ENCODE measurements at regions not wholly inside any gene's neighbourhood (a gene's known extent, or its start where the extent isn't known, plus 50 kb on each side); places are given as distances from the start of the nearest gene placed in this dataset.

DNA sequence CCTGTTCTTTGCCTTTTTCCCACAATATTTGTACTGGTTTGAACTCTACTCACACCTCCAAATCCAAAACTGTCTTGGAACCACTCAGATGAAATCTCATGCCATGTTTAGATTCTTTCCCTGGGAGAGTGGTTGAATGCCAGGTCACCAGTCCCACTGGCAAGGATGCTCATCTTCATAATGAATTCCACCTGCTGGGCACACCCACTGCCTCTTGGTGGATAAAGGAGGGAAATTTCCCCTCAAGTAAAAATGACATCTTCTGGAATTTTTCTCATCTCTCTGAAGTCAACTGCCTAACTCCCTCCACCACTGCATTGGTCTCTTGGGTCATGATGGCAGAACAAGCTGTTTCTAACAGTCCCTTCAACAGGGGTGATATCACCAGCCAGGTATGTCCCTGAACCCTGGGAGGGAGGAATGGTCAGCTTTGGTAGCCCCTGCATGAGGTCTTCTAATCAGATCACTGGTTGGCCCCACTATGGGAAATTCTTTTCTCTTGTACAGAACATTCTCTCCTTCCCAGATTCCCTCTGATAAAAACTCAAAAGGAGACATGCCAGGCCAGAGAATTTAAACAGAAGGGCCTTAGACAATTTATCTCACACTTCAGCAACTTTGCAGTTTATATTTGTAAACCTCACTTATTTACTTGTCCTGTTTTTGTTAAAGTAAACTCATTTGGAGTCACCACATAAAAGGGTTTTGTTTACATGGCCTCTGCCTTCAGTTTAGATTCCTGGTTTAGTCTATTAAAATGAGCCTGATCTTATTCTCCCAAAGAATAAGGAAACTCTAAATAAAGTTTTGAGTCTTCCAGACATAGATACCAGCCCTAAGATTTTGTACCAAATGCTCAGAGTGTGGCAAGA lies 143.4 kb downstream of the WNT5A start:
- TF ChIP-seq, protein P1, sequence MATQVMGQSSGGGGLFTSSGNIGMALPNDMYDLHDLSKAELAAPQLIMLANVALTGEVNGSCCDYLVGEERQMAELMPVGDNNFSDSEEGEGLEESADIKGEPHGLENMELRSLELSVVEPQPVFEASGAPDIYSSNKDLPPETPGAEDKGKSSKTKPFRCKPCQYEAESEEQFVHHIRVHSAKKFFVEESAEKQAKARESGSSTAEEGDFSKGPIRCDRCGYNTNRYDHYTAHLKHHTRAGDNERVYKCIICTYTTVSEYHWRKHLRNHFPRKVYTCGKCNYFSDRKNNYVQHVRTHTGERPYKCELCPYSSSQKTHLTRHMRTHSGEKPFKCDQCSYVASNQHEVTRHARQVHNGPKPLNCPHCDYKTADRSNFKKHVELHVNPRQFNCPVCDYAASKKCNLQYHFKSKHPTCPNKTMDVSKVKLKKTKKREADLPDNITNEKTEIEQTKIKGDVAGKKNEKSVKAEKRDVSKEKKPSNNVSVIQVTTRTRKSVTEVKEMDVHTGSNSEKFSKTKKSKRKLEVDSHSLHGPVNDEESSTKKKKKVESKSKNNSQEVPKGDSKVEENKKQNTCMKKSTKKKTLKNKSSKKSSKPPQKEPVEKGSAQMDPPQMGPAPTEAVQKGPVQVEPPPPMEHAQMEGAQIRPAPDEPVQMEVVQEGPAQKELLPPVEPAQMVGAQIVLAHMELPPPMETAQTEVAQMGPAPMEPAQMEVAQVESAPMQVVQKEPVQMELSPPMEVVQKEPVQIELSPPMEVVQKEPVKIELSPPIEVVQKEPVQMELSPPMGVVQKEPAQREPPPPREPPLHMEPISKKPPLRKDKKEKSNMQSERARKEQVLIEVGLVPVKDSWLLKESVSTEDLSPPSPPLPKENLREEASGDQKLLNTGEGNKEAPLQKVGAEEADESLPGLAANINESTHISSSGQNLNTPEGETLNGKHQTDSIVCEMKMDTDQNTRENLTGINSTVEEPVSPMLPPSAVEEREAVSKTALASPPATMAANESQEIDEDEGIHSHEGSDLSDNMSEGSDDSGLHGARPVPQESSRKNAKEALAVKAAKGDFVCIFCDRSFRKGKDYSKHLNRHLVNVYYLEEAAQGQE (IDR thresholded peaks at IDR 0.05), result no peak
- no peak for TF ChIP-seq CTCF (IDR thresholded peaks at IDR 0.05)
- TF ChIP-seq MYC (IDR thresholded peaks at IDR 0.05; ENCODE audit: borderline replicate concordance, low read length), result no peak
- TF ChIP-seq SMC3 (IDR thresholded peaks at IDR 0.05), result no peak
- no peak for TF ChIP-seq JUN (IDR thresholded peaks at IDR 0.05)
- TF ChIP-seq CEBPB (IDR thresholded peaks at IDR 0.05), result no peak
- TF ChIP-seq RARB (CRISPR knock-in tag; IDR thresholded peaks at IDR 0.05), result no peak
- no peak for TF ChIP-seq POLR2A (IDR thresholded peaks at IDR 0.05; ENCODE audit: low read length)
- TF ChIP-seq RFX5 (IDR thresholded peaks at IDR 0.05), result no peak
